Thoracic aorta (tissue), 2 donors: ENCODE measurements at regions not wholly inside any gene's neighbourhood (a gene's known extent, or its start where the extent isn't known, plus 50 kb on each side); places are given as distances from the start of the nearest gene placed in this dataset.

Experiments used
- ATAC-seq: fragments of 150-250 bp; one replicate; pipeline ENCODE4 v1.8.0; 2017; ENCODE audit warnings: low read depth; ENCODE audit not compliant: insufficient number of reproducible peaks, low FRiP score
- DNase-seq: peaks from one replicate; pipeline ENCODE4 v3.0.0-alpha.2; 2020; ENCODE audit warnings: low spot score
- H3K27ac ChIP-seq, 2 donors: fragments of 200-600 bp; sonication (generic); 1 replicate in 1 of 2; 2 replicates in 1 of 2; pipeline ENCODE4 v1.5.1; 2016; ENCODE audit warnings: mild to moderate bottlenecking in 2 of 2, moderate library complexity in 2 of 2
- H3K27me3 ChIP-seq: fragments of 200-600 bp; sonication (generic); replicated peaks from 2 replicates; pipeline ENCODE4 v1.6.0; 2016; ENCODE audit warnings: mild to moderate bottlenecking; ENCODE audit not compliant: insufficient read depth
- H3K36me3 ChIP-seq: fragments of 200-600 bp; sonication (generic); one replicate; pipeline ENCODE4 v1.5.1; 2016
- H3K4me1 ChIP-seq, 2 donors: fragments of 200-600 bp; sonication (generic); 1 replicate in 1 of 2; 2 replicates in 1 of 2; pipeline versions ENCODE4 v1.5.1 to v1.6.0; 2016; ENCODE audit warnings: low read depth in 2 of 2, mild to moderate bottlenecking in 1 of 2; ENCODE audit not compliant: control insufficient read depth in 1 of 2
- H3K4me3 ChIP-seq: fragments of 200-600 bp; sonication (generic); 2 replicates; pipeline ENCODE4 v1.5.1; 2016; ENCODE audit warnings: mild to moderate bottlenecking
- H3K9me3 ChIP-seq: fragments of 200-600 bp; sonication (generic); 2 replicates; pipeline ENCODE4 v1.5.1; 2016
- TF ChIP-seq, protein P1 (sequence below): fragments of 200-600 bp; sonication (generic); IDR thresholded peaks from one replicate; pipeline ENCODE4 v1.5.1; 2019; ENCODE audit warnings: antibody characterized with exemption

DNA sequence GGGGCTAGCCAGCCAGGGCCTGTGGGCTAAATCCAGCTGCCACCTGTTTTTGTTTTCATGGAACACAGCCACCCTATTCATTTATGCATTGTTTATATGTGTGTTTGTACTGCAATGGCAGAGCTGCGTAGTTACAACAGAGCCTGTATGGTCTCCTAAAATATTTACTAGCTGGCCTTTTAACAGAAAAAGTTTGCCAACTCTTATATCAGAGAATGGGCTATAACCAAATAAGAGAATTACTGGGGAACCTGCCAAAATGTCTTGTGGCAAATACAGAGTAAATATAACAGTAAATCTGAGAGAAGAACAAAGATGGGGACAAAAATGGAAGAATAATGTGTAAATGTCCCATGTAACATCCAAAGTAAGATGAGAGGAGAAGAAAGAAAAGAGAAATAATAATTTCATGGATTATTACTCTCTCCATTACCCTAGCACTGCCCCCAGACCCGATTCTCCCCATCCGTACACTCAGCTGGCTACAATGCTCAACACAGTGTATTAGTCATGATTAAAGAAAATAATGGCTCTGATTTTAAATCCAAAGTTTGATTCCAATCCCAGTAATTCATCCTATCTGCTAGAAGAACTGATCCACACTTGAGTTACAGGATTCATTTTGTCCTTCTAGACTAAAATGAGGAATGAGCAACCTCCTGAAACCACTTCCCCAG lies 249.3 kb downstream of the LRATD1 start:
- no peaks in the 10 kb centered on the region for H3K27me3 ChIP-seq
- ATAC-seq (no peak), DNase-seq (no peak)
- no peak overlapping the region for H3K27ac ChIP-seq
- no peaks in the 10 kb centered on the region for H3K36me3 ChIP-seq
- peaks cover 5 to 14% of the 10 kb centered on the region in 2 donors for H3K4me1 ChIP-seq
- no peaks in the 10 kb centered on the region for H3K9me3 ChIP-seq
- TF ChIP-seq, protein P1, sequence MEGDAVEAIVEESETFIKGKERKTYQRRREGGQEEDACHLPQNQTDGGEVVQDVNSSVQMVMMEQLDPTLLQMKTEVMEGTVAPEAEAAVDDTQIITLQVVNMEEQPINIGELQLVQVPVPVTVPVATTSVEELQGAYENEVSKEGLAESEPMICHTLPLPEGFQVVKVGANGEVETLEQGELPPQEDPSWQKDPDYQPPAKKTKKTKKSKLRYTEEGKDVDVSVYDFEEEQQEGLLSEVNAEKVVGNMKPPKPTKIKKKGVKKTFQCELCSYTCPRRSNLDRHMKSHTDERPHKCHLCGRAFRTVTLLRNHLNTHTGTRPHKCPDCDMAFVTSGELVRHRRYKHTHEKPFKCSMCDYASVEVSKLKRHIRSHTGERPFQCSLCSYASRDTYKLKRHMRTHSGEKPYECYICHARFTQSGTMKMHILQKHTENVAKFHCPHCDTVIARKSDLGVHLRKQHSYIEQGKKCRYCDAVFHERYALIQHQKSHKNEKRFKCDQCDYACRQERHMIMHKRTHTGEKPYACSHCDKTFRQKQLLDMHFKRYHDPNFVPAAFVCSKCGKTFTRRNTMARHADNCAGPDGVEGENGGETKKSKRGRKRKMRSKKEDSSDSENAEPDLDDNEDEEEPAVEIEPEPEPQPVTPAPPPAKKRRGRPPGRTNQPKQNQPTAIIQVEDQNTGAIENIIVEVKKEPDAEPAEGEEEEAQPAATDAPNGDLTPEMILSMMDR, result no peak
- H3K4me3 ChIP-seq, result no peak overlapping the region

DNA sequence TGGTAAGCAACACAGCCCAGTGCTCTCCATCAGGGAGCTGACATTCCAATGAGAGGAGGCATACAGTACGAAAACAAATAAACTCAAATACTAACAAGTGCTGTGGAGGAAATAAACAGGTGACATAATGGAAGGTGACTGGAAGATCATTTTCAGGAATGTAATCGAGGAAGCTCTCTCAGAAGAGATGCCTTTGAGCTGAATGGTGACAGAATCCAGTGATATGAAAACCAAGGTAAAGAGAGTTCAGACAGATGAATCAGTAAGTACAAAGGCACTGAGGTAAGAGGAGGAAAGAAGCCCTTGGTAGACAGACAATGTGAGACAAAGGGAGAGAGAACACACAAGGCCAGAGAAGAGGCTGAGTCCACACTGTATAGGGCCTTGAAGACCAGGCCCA lies 252.1 kb downstream of the LRATD1 start:
- H3K4me3 ChIP-seq, result no peak overlapping the region
- no peaks in the 10 kb centered on the region for H3K9me3 ChIP-seq
- H3K4me1 ChIP-seq, result peaks cover 5 to 14% of the 10 kb centered on the region in 2 donors
- no peaks in the 10 kb centered on the region for H3K27me3 ChIP-seq
- DNase-seq (no peak), ATAC-seq (no peak)
- H3K36me3 ChIP-seq, result no peaks in the 10 kb centered on the region
- no peak overlapping the region for H3K27ac ChIP-seq
- TF ChIP-seq, protein P1, result no peak

DNA sequence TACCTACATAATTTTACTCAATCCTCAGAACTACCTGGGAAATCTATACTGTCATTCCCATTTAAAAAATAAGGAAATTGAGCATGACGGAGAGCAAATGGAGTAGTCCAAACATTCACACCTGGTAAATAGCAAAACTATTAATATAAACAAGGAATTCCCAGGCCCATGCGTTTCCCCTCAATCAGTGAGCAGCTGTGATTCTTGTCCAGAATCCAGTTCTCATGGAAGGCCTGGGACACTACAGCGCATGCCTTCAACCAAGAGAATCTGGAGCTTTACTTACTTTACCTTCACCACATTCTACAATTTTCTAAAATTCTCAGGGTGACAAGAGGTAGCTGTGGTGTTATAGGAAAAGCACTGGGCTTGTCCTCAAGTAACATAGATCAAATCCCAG lies 259.0 kb downstream of the LRATD1 start:
- ATAC-seq (no peak), DNase-seq (no peak)

DNA sequence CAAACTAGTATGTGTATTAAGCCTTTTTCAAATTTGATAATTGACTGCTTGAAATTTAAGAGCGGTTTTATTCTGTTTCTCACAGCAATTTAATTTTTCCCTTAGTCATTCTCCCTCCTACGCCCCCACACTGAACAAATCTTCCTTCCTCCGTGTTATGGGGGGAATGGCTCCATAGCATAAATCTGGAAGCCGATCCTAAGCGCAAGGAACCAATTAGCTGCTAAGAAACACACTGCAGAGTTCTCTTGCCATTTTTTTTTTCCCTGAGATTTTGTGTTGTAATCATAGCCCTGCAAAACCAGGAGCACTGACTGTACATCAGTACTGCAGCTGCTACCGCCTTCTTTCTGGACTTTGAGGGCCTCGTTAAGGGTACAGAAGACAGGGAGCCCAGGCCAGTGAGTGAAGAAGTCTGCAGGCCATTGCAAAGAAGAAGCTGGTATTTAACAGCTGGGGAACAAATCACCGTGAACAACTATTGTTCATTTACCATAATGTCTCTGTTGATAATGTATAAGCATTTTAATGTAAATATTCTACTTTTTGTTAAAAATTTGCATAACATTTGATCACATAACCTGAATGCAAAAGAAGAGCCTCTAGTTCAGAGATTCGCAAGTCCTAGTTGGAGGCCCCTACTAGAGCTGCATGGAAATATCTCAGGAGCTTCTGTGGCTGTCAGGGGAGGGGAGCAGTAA lies 264.0 kb downstream of the LRATD1 start:
- Histone ChIP-seq H3K36me3 (no peaks in the 10 kb centered on the region), H3K4me1 (no peaks in the 10 kb centered on the region), H3K27ac (no peak overlapping the region), H3K4me3 (no peak overlapping the region), H3K9me3 (no peaks in the 10 kb centered on the region), H3K27me3 (no peaks in the 10 kb centered on the region)
- TF ChIP-seq, protein P1, result no peak
- DNase-seq, result no peak
- ATAC-seq, result no peak

More for the DNA sequence above, 259.0 kb downstream of the LRATD1 start:
- no peaks in the 10 kb centered on the region for H3K4me1 ChIP-seq
- TF ChIP-seq, protein P1, result no peak
- no peak overlapping the region for H3K4me3 ChIP-seq
- H3K27me3 ChIP-seq, result no peaks in the 10 kb centered on the region
- H3K36me3 ChIP-seq, result no peaks in the 10 kb centered on the region
- no peaks in the 10 kb centered on the region for H3K9me3 ChIP-seq
- H3K27ac ChIP-seq, result no peak overlapping the region

DNA sequence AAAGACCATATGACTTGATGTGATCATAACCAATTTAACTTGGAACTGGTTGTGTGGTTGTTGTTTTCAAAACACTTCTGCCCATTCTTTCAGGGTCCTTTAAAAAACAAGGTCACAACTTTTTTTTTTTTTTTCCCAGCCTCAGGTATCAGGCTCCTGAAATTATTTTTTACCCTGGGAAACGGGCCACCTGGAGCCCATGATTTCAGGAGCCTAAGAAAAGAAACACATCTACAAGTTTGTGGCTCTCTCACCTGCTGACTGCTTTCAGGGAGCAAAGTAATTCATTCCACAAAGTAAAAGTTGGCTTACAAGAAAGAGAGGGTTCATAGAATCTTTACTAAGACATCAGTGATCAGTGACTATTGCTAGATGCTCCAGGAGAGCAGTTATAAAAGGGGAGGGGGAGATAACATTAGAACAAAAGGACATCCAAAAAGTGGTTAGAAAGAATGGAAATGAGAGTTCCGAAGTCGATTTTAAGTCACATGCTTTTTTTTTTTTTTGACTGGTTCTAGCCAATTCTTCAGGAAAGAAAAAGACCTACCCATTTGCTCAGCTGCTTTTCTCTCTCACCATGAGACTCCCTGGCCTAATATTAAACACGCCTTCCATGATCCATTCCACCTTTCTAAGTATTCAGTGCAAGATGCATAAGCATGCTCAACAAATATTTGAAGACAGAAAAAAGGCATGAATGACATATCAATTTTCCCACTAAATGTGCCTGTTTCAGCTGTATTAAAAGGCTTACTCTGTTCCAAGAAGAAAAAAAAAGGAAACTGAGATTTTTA lies 267.3 kb downstream of the LRATD1 start:
- Histone ChIP-seq H3K27me3 (no peaks in the 10 kb centered on the region), H3K9me3 (no peaks in the 10 kb centered on the region), H3K4me1 (no peaks in the 10 kb centered on the region), H3K36me3 (no peaks in the 10 kb centered on the region), H3K4me3 (no peak overlapping the region), H3K27ac (no peak overlapping the region)
- DNase-seq, result no peak
- TF ChIP-seq, protein P1, result no peak
- ATAC-seq, result no peak
